HL-60 (cell line): ENCODE measurements at regions not wholly inside any gene's neighbourhood (a gene's known extent, or its start where the extent isn't known, plus 50 kb on each side); places are given as distances from the start of the nearest gene placed in this dataset.

Experiments used
- CTCF ChIP-seq: IDR thresholded peaks from one replicate; pipeline ENCODE4 v1.5.1; 2011; ENCODE audit warnings: low read length, control low read depth, inconsistent platforms; ENCODE audit not compliant: insufficient read depth
- GABPA ChIP-seq: IDR thresholded peaks from 2 replicates; pipeline ENCODE4 v1.6.1; 2012; ENCODE audit warnings: low read depth
- POLR2AphosphoS5 ChIP-seq: IDR thresholded peaks from 2 replicates; pipeline ENCODE4 v1.6.1; 2012; ENCODE audit warnings: low read depth
- REST ChIP-seq: IDR thresholded peaks from 2 replicates; pipeline ENCODE4 v1.6.1; 2012; ENCODE audit warnings: low read depth; ENCODE audit not compliant: insufficient replicate concordance
- SPI1 ChIP-seq: IDR thresholded peaks from 2 replicates; pipeline ENCODE4 v1.6.1; 2012; ENCODE audit warnings: low read depth, mild to moderate bottlenecking, borderline replicate concordance

DNA sequence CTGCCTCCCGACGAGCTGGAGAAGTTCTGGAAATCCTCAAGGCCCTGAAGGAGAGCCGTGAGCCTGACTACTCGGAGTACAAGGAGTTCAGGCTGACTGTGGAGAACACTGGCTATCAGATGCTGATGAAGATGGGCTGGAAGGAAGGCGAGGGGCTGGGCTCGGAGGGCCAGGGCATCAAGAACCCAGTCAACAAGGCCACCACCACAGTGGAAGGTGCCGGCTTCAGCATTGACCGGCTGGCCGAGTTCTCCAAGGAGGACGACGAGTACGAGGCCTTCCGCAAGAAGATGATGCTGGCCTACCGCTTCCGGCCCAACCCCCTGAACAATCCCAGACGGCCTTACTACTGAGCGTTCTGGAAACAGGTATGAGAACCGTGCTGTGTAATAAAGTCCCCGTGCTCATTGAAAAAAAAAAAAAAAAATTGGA, 366.1 kb upstream of the ATXN7L3B start:
- no peak for TF ChIP-seq CTCF
- no peak for TF ChIP-seq POLR2AphosphoS5
- no peak for TF ChIP-seq REST
- TF ChIP-seq GABPA, result no peak
- TF ChIP-seq SPI1, result no peak
